ENCODE measurements at regions not wholly inside any gene's neighbourhood (a gene's known extent, or its start where the extent isn't known, plus 50 kb on each side); places are given as distances from the start of the nearest gene placed in this dataset.

DNA sequence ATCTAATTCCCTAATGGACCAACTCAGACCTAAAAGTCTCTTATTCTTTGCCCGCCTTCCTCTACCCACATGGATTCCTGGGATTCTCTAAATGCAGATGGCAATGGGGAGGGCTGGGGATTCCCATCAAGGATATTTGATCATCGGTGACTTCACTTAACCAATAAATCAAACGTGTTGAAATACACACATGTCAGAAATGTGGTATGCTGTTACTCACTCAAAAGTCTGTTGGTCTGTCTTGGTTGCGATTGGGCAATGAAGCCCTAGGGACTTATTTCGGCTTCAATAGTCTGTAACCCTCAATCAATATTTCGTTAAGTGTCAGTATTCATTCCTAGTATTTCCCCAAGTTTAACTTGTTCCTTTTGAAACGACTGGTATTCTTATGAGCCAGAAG lies 117.2 kb upstream of the DIO3 start:
- DNase-seq (ENCODE audit: extremely low read depth in 1 of 11, low read depth in 9 of 11, low spot score in 4 of 11) = no peak

DNA sequence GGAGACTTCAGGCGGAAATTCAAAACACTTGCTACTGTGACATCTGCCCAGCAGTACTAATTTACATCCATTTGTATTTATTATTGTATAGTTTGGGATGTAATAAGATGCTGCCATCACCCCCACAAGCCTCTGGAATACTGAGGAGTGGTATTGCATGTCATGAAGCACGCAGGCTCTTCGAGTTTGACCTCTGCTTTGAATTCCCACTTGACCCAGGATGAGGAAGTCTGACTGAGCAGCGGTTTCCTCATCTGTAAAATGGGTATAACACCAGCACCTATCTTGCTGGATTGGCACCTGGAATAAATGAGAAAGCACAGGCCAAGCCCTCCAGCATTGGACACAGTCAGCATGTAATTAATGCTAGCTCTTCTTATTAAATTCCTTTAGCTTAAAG lies 116.0 kb upstream of the DIO3 start:
- no peak for DNase-seq (ENCODE audit: extremely low read depth in 1 of 11, low read depth in 9 of 11, low spot score in 4 of 11)

DNA sequence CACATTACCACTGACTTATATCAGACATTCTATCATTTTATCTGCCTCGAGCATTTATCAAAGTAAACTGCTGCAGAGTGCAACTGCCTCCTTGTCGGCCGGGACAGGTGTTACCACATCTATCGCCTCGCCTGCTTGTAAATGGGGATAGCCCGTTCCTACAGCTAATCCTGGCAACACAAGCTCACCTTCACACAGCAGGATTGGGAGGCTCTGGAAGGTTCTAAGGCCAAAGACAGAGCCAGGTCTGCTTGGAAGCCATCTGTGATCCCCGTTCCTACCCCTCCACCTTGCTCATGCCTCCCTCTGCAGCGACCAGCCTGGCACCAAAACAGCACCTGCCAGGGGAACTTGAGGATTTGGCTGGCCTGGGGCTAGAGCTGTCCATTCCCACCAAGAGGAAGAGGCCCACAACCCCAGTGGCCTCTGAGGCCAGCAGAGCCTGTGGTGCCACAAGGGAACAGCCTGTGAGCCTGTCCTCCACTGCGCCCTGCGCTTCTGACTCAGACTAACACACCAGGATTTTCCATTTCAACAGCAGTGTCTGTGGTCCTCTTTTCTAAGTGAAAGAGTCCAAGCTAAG lies 114.8 kb upstream of the DIO3 start:
- no peak for DNase-seq (ENCODE audit: extremely low read depth in 1 of 11, low read depth in 9 of 11, low spot score in 4 of 11)

DNA sequence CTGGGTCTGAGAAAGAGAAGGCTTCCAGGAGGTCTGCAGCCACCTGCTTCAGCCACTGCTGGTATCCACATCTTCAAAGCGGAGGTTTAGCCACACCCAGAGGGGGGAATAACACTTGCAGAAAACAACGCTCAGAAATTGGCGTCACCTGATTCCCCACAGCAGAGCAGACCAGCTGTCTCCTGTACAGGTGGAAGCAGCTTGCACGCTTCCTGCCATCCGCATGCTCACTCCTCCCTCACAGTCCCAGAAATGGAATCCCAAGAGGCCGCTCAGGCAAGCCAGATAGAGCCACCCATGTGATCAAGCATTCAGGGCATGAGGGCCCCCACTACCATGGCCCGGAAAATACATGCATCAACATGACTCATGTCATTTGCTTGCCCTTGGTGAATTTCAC lies 112.2 kb upstream of the DIO3 start:
- DNase-seq (ENCODE audit: extremely low read depth in 1 of 11, low read depth in 9 of 11, low spot score in 4 of 11) = no peak

DNA sequence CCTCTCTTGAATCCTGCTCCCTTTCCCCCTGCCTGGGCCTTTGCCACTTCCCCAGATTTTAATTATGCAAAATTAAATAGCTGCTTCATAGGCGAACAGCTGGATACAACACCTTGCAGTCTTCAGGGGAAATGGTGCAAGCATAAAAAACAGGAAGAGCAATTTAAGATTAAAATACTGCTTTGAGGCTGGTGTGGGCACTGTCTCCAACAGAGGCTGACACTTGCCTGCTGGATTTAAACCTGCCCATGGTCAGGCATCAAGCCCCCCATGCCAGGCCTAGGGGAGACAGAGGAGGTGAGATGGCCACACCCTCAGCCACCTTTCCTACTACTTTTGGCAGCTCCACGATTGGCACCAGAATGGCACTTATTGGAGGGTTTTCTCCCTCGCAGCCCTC lies 110.1 kb upstream of the DIO3 start:
- DNase-seq (ENCODE audit: extremely low read depth in 1 of 11, low read depth in 9 of 11, low spot score in 4 of 11) = no peak

DNA sequence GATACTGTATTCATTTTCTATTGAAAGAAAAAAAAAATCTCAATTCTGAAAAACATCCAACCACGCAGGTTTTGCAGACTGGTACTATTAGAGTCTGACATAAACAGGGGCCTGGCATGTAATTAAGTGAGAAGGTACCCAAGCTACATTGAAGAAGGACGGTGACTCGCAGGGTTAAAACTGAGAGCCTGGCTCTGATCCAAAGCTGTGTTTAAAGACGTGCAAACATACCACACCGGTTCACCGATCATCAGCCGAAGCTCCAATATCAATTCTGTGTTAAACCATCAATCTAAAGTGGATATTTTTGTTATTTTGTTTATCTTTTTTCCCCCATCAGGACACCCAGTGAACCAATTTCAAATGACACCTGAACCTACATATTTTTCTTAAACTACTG lies 108.1 kb upstream of the DIO3 start:
- no peak for DNase-seq (ENCODE audit: extremely low read depth in 1 of 11, low read depth in 9 of 11, low spot score in 4 of 11)

DNA sequence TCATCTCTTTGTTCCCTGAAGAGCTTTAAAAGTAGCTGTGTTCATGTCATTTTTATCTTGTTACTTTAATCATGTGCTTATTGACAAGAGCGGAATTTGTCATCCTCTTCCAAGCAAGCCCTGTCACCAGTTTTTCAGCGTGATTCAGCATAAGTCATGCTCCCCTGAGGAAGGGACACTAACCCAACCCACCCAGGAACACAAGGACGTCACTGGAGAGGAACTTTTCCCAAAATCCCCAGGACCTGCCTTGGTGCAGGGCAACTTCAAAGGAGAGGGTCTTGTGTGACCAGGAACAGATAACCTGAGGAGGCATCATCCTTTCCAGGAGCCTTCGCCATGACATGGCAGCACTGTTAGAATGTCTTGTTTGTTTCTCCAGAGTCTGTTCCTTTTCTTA lies 107.1 kb upstream of the DIO3 start:
- DNase-seq (ENCODE audit: extremely low read depth in 1 of 11, low read depth in 9 of 11, low spot score in 4 of 11) = no peak

DNA sequence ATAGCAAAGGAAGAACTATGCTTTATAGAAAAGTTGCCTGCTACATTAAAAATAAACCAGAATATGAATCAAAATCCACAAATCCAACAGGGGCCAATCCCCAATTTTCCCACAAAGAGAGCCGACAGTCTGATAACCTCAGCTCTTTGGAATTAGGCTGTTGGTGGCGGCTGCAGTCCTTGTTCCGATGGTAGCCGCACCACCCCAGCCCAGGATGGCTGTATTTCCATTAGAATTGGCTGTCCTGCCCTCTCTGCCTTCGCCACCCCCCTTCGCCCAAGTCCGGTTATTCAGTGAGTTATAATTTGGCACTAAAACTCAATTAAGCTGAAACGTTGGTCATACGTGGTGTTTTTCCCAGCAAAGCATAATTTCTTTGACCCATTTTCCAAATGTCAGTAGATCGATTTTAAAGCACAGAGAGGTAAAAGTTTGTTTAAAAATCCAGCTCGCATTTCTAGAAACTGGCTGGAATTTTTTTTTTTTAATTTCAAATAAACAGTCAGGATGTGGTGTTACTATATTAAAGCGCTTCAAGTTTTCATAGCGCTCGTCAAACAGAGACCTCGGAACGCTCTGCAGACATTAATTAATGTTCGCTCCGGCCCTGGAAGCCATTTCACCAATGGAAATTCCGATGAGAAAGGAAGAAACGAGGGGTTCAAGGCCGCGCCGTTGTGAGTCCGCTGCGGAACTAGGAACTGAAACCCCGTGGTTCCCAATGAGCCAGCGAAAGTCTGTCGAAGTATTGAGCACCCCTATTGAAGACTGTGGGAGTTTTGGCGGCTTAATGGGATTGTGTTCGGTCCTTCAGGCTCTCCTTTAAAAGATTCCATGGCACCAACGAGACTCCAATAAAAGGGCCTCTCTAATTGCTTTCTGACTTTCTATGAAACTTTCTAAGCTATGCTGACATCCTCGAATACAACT lies 104.8 kb upstream of the DIO3 start:
- no peak for DNase-seq (ENCODE audit: extremely low read depth in 1 of 11, low read depth in 9 of 11, low spot score in 4 of 11)

DNA sequence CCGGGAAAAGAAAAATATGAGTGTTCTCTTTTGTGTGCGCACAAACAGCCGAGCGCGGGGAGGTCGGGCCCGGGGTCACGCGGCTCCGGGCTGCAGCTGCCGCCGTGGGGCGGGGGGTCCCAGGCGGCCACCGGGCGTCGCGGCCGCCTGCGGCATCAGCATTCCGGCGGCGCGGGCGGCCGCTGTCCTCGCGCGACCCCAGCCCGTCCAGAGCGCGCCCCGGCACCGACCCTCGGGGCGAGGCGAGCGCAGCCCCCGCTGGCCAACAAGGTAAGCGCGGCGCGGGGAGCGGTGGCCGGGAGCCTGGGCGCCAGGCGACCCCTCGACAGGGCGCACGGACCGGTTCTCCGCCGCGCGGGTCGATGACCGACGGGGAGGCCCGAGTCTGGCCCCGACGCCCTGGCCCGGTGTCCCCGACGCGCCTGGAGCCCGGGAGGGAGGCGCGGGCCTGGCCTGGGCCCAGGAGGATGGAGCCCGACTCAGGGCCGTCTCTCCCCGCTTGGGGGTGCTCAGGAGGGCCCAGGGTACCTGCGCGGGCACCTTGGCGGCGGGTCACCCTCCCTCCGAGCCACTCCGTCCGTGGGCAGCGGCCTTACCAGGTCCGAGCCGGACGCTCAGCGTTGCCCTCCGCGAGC lies 103.9 kb upstream of the DIO3 start:
- no peak for DNase-seq (ENCODE audit: extremely low read depth in 1 of 11, low read depth in 9 of 11, low spot score in 4 of 11)

DNA sequence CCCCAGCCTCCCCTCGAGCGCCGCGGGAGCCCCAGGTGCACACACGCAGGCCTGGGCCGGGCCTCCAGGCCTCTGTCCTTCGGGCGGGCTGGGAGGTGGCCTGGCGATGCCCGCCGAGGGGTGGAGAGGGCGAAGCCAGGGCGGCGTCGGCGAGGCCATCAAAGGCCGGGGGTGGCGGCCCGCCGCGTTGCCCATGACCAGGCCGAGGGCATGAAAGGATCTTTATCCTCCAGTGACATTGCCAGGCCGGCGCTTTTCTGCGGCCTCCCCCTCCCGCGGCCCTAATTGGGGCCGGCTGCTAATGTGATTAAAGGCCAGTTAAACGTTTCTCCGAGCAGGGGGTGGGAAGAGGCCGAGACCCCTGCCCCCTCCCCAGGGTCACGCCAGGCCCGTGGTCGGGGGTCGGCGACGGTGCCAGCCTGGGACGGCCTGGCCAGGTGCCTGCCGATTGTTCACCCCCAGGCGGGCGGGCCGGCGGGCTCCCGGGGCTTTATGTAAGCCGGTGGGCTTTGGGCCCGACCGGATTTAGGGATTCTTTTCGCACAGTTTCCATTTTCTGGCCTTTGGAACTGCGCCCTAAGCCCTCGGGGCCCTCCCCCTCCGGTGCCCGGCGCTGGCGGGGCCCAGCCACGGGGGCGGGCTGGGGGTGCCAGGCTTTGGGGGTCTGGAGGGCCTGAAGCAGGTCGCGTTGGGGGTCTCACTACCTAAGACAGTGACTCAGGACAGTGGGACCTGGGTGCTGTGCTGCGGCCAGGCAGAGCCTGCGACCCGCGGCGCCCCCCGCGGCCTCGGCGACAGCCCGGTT lies 103.2 kb upstream of the DIO3 start:
- no peak for DNase-seq (ENCODE audit: extremely low read depth in 1 of 11, low read depth in 9 of 11, low spot score in 4 of 11)

DNA sequence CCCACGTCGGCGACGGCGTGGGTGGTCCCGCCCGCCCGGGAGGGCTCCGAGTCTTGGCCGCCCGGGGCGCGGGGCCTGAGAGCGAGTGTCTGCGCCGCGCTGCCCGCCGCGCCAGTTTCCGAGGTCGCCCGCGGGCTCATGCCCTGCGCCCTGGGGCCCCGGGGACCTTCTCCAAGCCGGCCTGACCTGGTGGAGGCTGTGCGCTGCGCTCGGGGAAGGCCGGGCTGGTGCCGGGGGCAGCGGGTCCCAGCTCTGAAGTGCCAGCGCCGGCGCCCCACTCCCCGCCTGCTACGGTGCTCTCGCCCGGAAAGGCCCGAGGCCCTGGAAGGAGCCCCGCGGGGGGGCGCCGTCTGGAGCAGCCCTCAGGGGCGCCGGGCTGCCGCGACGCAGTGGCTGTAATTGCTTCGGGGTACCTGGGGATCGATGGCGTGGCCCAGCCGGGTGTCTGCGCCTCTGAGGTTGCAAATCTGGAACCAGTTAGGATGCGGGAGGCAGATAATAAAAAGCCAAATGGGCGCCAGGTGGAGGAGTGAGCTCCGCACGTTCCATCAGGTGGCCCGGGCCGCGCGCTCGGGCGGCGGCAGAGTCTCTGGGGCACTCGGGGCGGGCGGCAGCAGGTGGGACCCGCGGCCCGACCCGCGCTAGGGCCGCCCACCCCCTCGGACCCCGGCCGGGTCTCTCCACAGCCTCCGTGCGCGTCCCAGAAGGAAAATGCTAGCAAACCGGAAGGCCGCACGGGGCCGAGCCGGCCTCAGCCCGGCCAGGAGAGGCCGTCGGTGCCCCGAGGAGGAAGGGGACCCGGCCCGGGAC lies 102.3 kb upstream of the DIO3 start:
- no peak for DNase-seq (ENCODE audit: extremely low read depth in 1 of 11, low read depth in 9 of 11, low spot score in 4 of 11)

DNA sequence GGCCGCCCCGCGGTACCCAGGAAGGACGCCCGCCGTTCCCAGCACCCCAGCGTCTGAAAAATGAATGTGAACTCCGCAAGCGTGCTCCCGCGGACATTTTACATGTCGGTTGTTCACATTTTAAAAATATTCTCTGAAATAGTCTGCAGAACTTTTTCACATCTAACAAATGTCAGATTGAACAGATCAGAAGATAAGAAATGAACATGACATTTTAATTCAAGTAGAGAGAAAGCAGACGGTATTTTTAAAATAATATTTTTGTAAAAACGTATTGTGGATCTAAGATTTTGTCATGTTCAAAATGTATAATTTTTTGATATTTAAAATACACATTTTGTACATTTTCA lies 101.8 kb upstream of the DIO3 start:
- DNase-seq (ENCODE audit: extremely low read depth in 1 of 11, low read depth in 9 of 11, low spot score in 4 of 11) = no peak

DNA sequence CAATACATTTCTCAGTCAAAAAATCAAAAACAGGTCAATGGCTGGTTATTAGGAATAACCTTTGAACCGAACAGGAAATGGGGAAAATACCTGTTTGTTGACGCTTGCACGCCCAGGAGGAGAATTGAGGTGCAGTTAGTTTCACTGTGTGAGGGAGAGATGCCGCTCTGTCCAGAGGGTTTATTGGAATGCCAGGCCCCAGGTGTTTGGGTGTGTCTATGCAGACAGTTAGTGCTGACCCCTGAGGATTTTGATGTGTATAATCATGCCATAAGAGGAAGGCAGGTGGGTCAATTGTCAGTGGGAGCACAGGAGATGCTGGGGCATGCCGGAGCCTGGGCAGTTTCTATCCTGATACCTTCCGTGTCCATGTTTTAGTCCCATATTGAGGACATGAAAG lies 100.8 kb upstream of the DIO3 start:
- no peak for DNase-seq (ENCODE audit: extremely low read depth in 1 of 11, low read depth in 9 of 11, low spot score in 4 of 11)

DNA sequence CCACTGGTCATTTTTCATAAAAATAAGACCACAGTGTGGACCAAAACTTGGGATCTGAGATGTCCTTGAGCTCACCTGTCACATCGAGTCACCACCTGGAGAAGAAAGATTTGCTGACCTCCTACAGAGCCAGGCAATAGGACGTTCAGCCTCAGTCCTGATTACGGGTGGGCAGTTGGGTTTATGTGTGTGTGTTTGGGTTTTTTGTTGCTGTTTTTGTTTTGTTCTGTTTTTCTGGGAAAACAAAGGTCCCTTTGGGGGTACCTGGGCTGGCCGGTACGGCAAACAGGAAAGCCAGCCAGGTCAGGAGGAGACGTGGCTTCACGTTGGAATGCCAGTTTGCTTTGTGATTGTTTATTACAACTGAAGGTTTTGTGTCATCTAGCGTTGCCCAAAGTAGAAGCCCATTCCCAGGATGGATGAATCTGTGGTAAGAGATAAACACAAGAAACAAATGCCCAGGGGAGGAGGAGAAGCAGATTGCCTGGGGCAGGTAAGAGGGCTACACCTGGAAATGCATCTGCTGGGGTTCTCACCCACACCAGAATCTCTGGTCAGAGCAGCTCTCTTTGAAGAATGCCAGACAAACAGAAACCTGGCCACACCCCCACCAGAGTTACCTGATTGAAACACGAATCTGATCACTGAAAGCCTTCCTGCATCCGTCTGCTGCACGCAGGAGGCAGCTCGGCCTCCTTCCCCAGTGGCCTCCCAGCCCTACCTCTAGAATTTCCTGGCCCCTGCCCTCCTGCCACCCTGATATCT lies 100.1 kb upstream of the DIO3 start:
- DNase-seq (ENCODE audit: extremely low read depth in 1 of 11, low read depth in 9 of 11, low spot score in 4 of 11) = no peak

DNA sequence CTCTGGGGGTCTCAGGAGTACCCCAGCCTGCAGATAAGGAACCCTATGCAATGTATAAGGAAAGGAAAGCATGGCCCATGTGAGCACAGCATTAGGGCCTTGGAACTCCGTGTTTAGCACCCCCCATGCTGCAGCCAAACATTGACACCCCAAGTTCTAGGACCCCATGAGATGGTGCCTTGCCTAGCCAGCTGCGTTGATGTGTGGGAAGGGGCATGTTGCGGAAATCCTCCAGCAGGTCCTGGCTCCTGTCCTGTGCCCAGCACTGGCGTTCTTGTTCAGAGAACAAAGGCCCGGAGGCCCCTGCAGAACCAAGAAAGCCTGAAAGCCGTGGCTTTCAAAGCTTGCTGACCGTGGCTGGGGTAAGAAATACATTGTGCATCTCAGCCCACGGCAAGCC lies 99.4 kb upstream of the DIO3 start:
- no peak for DNase-seq (ENCODE audit: extremely low read depth in 1 of 11, low read depth in 9 of 11, low spot score in 4 of 11)

DNA sequence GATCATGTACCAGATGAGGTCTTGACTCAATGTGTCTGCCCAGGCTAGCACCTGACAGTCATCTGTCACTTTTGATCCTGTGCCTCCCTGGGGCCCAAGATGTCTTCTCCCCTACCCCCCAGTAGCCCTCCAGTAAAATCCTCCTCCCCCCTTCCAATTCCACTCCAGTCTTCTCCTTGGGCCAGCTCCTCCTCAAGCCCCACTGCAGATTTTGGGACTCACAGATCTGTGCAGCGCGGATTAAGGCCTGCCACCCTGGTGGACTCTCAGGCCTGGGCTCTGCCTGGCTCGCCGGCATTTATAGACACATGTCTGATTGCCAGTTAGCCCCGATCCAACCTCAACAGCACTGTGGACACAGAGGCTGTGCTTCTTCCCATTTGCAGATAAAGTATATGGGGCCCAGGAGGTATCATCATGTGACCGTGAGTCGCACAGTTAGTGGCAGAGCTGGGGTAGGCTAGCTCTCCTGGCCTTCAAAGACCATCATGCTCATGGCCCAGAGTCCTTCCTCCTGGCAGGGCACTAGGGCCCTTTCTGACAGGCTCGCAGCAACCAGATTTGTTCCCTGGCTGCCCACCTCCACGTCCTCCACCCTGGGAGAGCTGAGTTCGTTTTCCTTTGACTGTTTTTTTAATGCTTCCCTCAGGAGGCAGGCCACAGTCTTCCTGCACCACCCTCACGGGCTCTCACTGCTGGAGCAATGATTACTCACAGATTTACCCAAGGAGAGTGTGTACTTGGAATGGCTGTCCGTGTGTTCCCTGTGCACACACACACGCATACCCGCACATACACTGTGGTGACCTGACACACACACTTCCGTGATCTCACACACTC lies 98.3 kb upstream of the DIO3 start:
- no peak for DNase-seq (ENCODE audit: extremely low read depth in 1 of 11, low read depth in 9 of 11, low spot score in 4 of 11)

DNA sequence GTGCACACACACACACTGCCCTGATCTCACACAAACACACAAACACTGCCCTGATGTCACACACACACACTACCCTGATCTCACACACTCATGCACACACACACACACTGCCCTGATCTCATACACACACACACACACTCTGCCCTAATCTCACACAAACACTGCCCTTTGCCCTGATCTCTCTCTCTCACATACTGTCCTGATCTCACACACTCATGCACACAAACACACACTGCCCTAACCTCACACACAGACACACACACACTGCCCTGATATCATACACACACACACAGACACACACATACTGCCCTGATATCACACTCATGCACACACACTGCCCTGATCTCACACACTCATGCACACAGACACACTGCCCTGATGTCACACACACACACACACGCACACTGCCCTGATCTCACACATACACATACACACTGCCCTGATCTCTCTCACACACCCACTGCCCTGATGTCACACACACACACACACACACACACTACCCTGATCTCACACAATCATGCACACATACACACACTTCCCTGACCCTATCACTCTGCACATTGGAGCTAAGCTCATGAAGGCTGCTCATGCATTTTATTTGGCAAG lies 97.6 kb upstream of the DIO3 start:
- no peak for DNase-seq (ENCODE audit: extremely low read depth in 1 of 11, low read depth in 9 of 11, low spot score in 4 of 11)

All from renal cortex interstitium (tissue), 11 donors.